Breast epithelium (tissue), 4 donors: ENCODE measurements at regions not wholly inside any gene's neighbourhood (a gene's known extent, or its start where the extent isn't known, plus 50 kb on each side); places are given as distances from the start of the nearest gene placed in this dataset.

ENCODE experiments used
- DNase-seq, 2 donors: peaks; one replicate each; pipeline ENCODE4 v3.0.0-alpha.2; 2019; ENCODE audit warnings: low spot score in 2 of 2
- H3K27ac ChIP-seq, 2 donors: fragments of 200-600 bp; sonication (generic) in 1 of 2; one replicate each; pipeline ENCODE4 v1.5.1; 2016 to 2019; ENCODE audit warnings: mild to moderate bottlenecking in 1 of 2
- H3K27me3 ChIP-seq, 2 donors: fragments of 200-600 bp; sonication (generic) in 1 of 2; one replicate each; pipeline versions ENCODE4 v1.5.1 to v1.6.0; 2017 to 2019; ENCODE audit warnings: control low read depth in 1 of 2, mild to moderate bottlenecking in 1 of 2
- H3K36me3 ChIP-seq: fragments of 200-600 bp; one replicate; pipeline ENCODE4 v1.5.1; 2019
- H3K4me1 ChIP-seq, 2 donors: fragments of 200-600 bp; sonication (generic); one replicate each; pipeline ENCODE4 v1.5.1; 2016 to 2019; ENCODE audit warnings: control low read depth in 1 of 2
- H3K4me3 ChIP-seq, 3 donors: fragments of 200-600 bp; sonication (generic); 1 replicate in 2 of 3; 2 replicates in 1 of 3; pipeline ENCODE4 v1.5.1; 2016 to 2019; ENCODE audit warnings: mild to moderate bottlenecking in 3 of 3, moderate library complexity in 2 of 3
- H3K9me3 ChIP-seq, 2 donors: fragments of 200-600 bp; sonication (generic) in 1 of 2; one replicate each; pipeline ENCODE4 v1.5.1; 2016 to 2019; ENCODE audit warnings: control low read depth in 1 of 2
- CTCF ChIP-seq, 3 donors: fragments of 450-650 bp; IDR thresholded peaks; one replicate each; pipeline ENCODE4 v1.5.1; 2016 to 2017; ENCODE audit warnings: antibody characterized with exemption in 3 of 3, mild to moderate bottlenecking in 3 of 3, moderate library complexity in 3 of 3
- POLR2A ChIP-seq: fragments of 450-650 bp; IDR thresholded peaks from one replicate; pipeline ENCODE4 v1.6.1; 2016; ENCODE audit warnings: antibody characterized with exemption, mild to moderate bottlenecking, moderate library complexity
- POLR2AphosphoS5 ChIP-seq, 3 donors: sonication (generic); formaldehyde crosslinking; IDR thresholded peaks; one replicate each; pipeline ENCODE4 v1.6.1; 2017; ENCODE audit warnings: antibody characterized with exemption in 3 of 3
- intact Hi-C: fragments of 100-400 bp; cut with DNase I; formaldehyde crosslinking; loops from one replicate; pipeline ENCODE4 v1.15.1; 2023; ENCODE audit warnings: low total_unique reads

DNA sequence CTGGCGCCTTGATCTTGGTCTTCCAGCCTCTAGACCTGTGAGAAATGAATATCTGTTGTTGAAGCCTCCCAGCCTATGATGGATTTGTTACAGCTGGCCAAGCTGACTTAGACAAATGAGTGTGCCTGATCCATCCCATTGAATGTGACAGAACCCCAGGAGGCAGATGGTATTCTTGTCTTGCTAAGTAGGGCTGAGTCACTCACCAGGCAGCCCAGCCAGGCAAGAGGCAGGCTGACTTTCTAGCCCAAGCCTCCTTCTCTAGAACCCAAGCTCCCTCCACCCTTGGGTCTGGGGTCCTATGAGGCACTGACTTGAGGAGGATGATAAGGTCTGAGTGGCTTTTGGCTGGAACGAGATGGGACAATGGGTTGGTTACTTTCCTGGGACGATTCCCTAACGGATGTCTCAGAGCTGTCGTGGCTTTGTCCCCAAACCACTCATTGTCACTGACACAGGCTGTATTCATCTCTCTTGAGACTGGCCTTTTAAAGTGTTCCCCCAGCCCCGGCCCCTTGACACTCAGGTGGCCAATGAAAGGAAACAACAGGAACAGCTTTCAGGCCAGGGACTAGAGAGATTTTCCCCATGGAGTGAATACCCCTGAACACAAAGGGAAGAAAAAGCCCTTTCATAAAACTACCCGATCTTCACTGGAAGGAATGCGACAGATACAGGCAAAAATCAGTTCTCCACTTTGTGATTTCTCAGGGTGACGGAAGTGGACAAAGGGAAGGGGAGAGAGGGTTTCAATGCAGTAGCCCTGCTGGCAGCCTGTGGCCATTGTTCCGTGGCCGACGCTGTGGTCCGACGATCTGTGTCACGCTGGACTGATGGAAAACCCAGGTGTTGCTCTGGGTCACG lies 264.2 kb downstream of the AACS start:
- no peak for TF ChIP-seq POLR2AphosphoS5 (IDR thresholded peaks at IDR 0.05)
- no peak for TF ChIP-seq POLR2A
- no peak for TF ChIP-seq CTCF (IDR thresholded peaks at IDR 0.05)
- no peak for DNase-seq
- intact Hi-C loops = no loop called here
- no peaks in the 10 kb centered on the region for H3K36me3 ChIP-seq
- H3K9me3 ChIP-seq = peaks cover 0 to 9% of the 10 kb centered on the region in 2 donors
- peaks cover 0 to 5% of the 10 kb centered on the region in 2 donors for H3K4me1 ChIP-seq
- H3K27ac ChIP-seq = no peak overlapping the region
- no peak overlapping the region for H3K4me3 ChIP-seq
- peaks cover 0 to 21% of the 10 kb centered on the region in 2 donors for H3K27me3 ChIP-seq

GRCh38 chr12:125330645-125331341 lies 265.6 kb downstream of the AACS start:
- Histone ChIP-seq H3K4me3 (peak overlapping the region; percentile 27 to 58 (median 39)), H3K27me3 (peaks cover 0 to 21% of the 10 kb centered on the region in 2 donors), H3K27ac (no peak overlapping the region), H3K4me1 (peaks cover 0 to 5% of the 10 kb centered on the region in 2 donors), H3K36me3 (no peaks in the 10 kb centered on the region), H3K9me3 (peaks cover 0 to 9% of the 10 kb centered on the region in 2 donors)
- TF ChIP-seq POLR2AphosphoS5 (IDR thresholded peaks at IDR 0.05) = no peak
- peak in 2 of 3 donors; percentile 48 to 69 for TF ChIP-seq CTCF (IDR thresholded peaks at IDR 0.05)
- intact Hi-C loops = no loop called here
- DNase-seq = peak; percentile 21 to 56

DNA sequence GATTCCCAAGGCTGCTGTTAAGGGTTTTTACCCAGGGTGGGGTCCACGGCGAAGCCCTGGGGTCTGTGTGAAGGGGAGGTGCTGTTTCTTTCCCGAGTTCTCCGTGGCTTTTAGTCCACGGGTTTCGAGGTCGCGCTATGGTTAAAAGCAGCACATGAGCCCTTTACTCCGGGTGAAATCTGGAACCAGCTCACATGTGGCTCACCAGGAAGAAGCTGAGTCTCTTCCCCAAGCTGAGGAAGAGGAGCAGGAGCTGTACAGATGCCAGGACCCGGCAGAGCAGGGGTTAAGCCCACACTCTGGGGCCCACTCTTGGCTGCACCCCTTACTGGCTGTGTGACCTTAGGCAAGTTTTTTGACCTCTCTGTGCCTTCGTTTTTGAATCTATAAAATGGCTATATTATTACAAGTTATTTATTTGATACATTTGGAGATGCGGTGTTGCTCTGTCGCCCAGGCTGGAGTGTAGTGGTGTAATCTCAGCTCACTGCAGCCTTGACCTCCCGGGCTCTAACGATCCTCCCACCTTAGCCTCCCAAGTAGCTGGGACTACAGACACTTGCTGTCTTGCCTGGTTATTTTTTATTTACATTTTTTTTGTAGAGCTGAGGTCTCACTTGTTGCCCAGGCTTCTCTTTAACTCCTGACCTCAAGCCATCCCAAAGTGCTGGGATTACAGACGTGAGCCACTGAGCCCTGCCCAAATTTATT lies 266.3 kb downstream of the AACS start:
- TF ChIP-seq POLR2A (no peak), POLR2AphosphoS5 (IDR thresholded peaks at IDR 0.05) (no peak), CTCF (IDR thresholded peaks at IDR 0.05) (no peak)
- Histone ChIP-seq H3K9me3 (peaks cover 0 to 9% of the 10 kb centered on the region in 2 donors), H3K27ac (no peak overlapping the region), H3K4me1 (peaks cover 0 to 5% of the 10 kb centered on the region in 2 donors), H3K4me3 (peak overlapping the region; percentile 27 to 58 (median 39)), H3K36me3 (no peaks in the 10 kb centered on the region), H3K27me3 (peaks cover 0 to 21% of the 10 kb centered on the region in 2 donors)
- intact Hi-C loops = no loop called here
- DNase-seq = no peak

DNA sequence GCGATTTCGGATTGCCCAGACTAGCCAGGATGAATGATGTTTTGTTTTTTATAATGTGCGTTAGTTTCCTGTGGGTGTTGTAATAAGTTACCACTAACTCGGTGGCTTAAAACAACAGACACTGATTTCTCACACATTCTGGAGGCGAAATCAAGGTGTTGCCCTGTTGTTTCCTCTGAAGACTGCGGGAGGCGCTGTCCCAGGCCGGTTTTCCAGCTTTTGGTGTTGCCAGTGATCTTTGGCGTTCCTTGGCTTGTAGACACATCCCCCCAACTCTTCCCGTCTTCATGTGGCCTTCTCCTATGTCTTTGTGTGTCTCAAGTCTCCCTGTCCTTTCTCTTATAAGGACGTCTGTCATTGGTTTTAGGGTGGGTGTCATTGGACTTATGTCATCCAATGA lies 267.7 kb downstream of the AACS start:
- intact Hi-C loops = no loop called here
- H3K27me3 ChIP-seq = peaks cover 0 to 16% of the 10 kb centered on the region in 2 donors

More for the DNA sequence above, 267.7 kb downstream of the AACS start:
- no peak overlapping the region for H3K27ac ChIP-seq
- H3K4me3 ChIP-seq = no peak overlapping the region
- no peak for DNase-seq
- peaks cover 0 to 5% of the 10 kb centered on the region in 2 donors for H3K4me1 ChIP-seq
- H3K9me3 ChIP-seq = peaks cover 0 to 8% of the 10 kb centered on the region in 2 donors
- no peaks in the 10 kb centered on the region for H3K36me3 ChIP-seq
- no peak for TF ChIP-seq POLR2A
- no peak for TF ChIP-seq CTCF (IDR thresholded peaks at IDR 0.05)
- no peak for TF ChIP-seq POLR2AphosphoS5 (IDR thresholded peaks at IDR 0.05)
